Heart left ventricle (tissue), 13 donors: ENCODE measurements at regions not wholly inside any gene's neighbourhood (a gene's known extent, or its start where the extent isn't known, plus 50 kb on each side); places are given as distances from the start of the nearest gene placed in this dataset.

ENCODE experiments used
- CTCF ChIP-seq, 12 donors: fragments of 200-600 bp; sonication (generic) in 4 of 12; IDR thresholded peaks; one replicate each; pipeline versions ENCODE4 v1.5.0 to v1.8.0; 2018 to 2022; ENCODE audit warnings: antibody characterized with exemption in 12 of 12, mild to moderate bottlenecking in 5 of 12
- POLR2A ChIP-seq, 2 donors: fragments of 450-650 bp; IDR thresholded peaks; one replicate each; pipeline ENCODE4 v1.6.1; 2017; ENCODE audit warnings: antibody characterized with exemption in 2 of 2, mild to moderate bottlenecking in 2 of 2, moderate library complexity in 2 of 2
- donor health status: ischemic (EF 13 %, LVEDD 7.1; RV severe dilation, severe dysfunction).
- donor health status: DM: no; HTN: yes; CAD: no.
- donor health status: DM: no; HTN: no; CAD: no.
- donor health status: ischemic (EF 25% LVEDD 6.9; RV normal size, moderate dysfunction).
- donor health status: ischemic (EF 25% LVEDD 5.7; RV mildly dilated, moderate dysfunction).
- donor health status: ischemic (EF 35%, LVEDD 5.7; RV mildly dilated, moderate dysfunction).
- donor health status: nonischemic (EF 11% LVEDD 7.7; RV severe dilation, severe dysfunction).
- donor health status: DM: yes; HTN: yes; CAD: no.
- donor health status: PGD.
- donor health status: ischemic (EF 29% LVEDD 5.4; RV normal size, mild dysfunction).
- donor health status: nonischemic (EF 23%, LVEDD 6.1; RV moderate dilation, normal function).

- TF ChIP-seq POLR2A (IDR thresholded peaks at IDR 0.05) (no peak), CTCF (IDR thresholded peaks at IDR 0.05) (no peak)
Measured at GRCh38 chr21:25459365-25459764, 147.9 kb downstream of the MRPL39 start.
